ENCODE measurements at regions not wholly inside any gene's neighbourhood (a gene's known extent, or its start where the extent isn't known, plus 50 kb on each side); places are given as distances from the start of the nearest gene placed in this dataset.
"Not testable (repeated sequence)": the region's sequence is repeated elsewhere in the genome, so short reads cannot be mapped to it uniquely, and the experiment has no call there.

DNA sequence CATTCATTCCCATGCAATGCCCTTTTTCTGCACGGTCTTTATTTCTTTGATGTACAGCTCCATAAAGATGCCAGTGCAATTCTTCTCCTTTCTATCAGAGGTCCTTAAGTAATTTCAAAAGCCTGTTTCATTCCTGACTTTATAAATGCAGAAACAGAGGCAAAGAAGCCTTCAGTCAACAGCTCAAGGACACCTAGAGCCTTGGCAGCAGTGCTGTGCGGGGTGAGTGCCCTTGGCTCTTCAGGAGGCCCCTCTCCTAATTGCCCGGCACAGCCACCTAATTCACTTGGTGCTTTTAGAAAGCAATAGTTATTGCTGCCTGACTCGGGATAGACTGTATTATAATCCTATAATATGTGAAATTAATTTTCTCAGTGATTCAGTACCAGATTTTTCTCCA is 169.6 kb upstream of the KLF6 start:
- no peak overlapping the region for H3K27ac ChIP-seq
- no peak overlapping the region for H3K4me2 ChIP-seq
- BruUV-seq (replicated peaks), result no TSS peak
- no peak overlapping the region for H2AFZ ChIP-seq
- no peaks in the 10 kb centered on the region for H3K36me3 ChIP-seq (ENCODE audit: low read depth)
- H3K4me3 ChIP-seq, result no peak overlapping the region
- no peaks in the 10 kb centered on the region for H3K4me1 ChIP-seq (replicated peaks; ENCODE audit: insufficient read depth)
- no peaks in the 10 kb centered on the region for H3K9me3 ChIP-seq (ENCODE audit: insufficient read depth, low read depth)
- H3F3A ChIP-seq (ENCODE audit: insufficient read depth, low read depth), result no peaks in the 10 kb centered on the region
- intact Hi-C loops (cut with micrococcal nuclease; ENCODE audit: unreplicated experiment), result no loop called here
- H3K27me3 ChIP-seq (ENCODE audit: insufficient read depth, low read depth), result no peaks in the 10 kb centered on the region
- CTCF ChIA-PET, result no interaction called here
- H3K79me2 ChIP-seq (ENCODE audit: low read depth), result no peaks in the 10 kb centered on the region
- POLR2A ChIA-PET (ENCODE audit: unreplicated experiment), result no interaction called here
- no peak for DNase-seq
- H4K20me1 ChIP-seq (ENCODE audit: insufficient read depth), result no peaks in the 10 kb centered on the region
- TF ChIP-seq EZH2 (IDR thresholded peaks at IDR 0.05; ENCODE audit: low read depth), result no peak
- TF ChIP-seq, protein P1, sequence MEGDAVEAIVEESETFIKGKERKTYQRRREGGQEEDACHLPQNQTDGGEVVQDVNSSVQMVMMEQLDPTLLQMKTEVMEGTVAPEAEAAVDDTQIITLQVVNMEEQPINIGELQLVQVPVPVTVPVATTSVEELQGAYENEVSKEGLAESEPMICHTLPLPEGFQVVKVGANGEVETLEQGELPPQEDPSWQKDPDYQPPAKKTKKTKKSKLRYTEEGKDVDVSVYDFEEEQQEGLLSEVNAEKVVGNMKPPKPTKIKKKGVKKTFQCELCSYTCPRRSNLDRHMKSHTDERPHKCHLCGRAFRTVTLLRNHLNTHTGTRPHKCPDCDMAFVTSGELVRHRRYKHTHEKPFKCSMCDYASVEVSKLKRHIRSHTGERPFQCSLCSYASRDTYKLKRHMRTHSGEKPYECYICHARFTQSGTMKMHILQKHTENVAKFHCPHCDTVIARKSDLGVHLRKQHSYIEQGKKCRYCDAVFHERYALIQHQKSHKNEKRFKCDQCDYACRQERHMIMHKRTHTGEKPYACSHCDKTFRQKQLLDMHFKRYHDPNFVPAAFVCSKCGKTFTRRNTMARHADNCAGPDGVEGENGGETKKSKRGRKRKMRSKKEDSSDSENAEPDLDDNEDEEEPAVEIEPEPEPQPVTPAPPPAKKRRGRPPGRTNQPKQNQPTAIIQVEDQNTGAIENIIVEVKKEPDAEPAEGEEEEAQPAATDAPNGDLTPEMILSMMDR (conservative IDR thresholded peaks at IDR 0.05), result no peak
- no peaks in the 10 kb centered on the region for H3K9me2 ChIP-seq (ENCODE audit: insufficient read depth)

DNA sequence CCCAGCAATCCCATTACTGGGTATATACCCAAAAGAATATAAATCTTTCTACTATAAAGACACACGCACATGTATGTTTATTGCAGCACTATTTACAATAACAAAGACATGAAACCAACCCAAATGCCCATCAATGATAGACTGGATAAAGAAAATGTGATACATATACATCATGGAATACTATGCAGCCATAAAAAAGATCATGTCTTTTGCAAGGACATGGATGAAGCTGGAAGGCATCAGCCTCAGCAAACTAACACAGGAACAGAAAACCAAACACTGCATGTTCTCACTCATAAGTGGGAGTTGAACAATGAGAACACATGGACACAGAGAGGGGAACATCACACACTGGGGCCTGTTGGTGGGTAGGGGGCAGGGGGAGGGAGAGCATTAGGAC is 169.0 kb upstream of the KLF6 start:
- H2AFZ ChIP-seq; intact Hi-C loops (cut with micrococcal nuclease; ENCODE audit: unreplicated experiment); CTCF ChIA-PET; H3K4me3 ChIP-seq; H3K4me1 ChIP-seq (replicated peaks; ENCODE audit: insufficient read depth); H3F3A ChIP-seq (ENCODE audit: insufficient read depth, low read depth); DNase-seq; BruUV-seq (replicated peaks); H4K20me1 ChIP-seq (ENCODE audit: insufficient read depth); POLR2A ChIA-PET (ENCODE audit: unreplicated experiment); H3K27me3 ChIP-seq (ENCODE audit: insufficient read depth, low read depth); H3K36me3 ChIP-seq (ENCODE audit: low read depth); H3K27ac ChIP-seq; H3K9me3 ChIP-seq (ENCODE audit: insufficient read depth, low read depth); H3K79me2 ChIP-seq (ENCODE audit: low read depth); H3K4me2 ChIP-seq; H3K9me2 ChIP-seq (ENCODE audit: insufficient read depth): not testable (repeated sequence)

DNA sequence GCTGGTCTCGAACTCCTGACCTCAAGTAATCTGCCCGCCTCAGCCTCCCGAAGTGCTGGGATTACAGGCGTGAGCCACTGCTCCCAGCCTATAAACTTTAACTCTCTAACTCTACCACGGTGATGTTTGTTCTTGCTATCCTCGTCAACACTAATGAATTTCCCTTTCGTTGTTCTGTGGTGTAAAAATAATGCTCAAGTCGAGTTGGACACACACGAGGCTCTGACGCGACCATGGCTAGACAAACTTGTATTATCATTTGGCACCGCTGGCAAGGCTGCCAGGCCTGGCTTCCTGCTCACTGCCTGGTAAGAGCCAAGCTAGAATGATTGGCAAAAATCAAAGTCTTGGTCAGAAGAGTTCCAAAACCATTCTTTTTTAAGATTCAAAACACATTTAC is 167.0 kb upstream of the KLF6 start:
- Histone ChIP-seq H3K79me2 (ENCODE audit: low read depth) (no peaks in the 10 kb centered on the region), H3K4me2 (no peak overlapping the region), H4K20me1 (ENCODE audit: insufficient read depth) (no peaks in the 10 kb centered on the region), H3K4me3 (no peak overlapping the region), H3K27ac (no peak overlapping the region), H3K27me3 (ENCODE audit: insufficient read depth, low read depth) (no peaks in the 10 kb centered on the region), H3K4me1 (replicated peaks; ENCODE audit: insufficient read depth) (peaks cover 7% of the 10 kb centered on the region), H3K9me2 (ENCODE audit: insufficient read depth) (no peaks in the 10 kb centered on the region), H3K36me3 (ENCODE audit: low read depth) (no peaks in the 10 kb centered on the region), H2AFZ (no peak overlapping the region), H3F3A (ENCODE audit: insufficient read depth, low read depth) (peaks cover 3% of the 10 kb centered on the region; the same call in 1 of the 2 replicates), H3K9me3 (ENCODE audit: insufficient read depth, low read depth) (no peaks in the 10 kb centered on the region)
- no peak for DNase-seq
- TF ChIP-seq, protein P1 (conservative IDR thresholded peaks at IDR 0.05), result no peak
- no peak for TF ChIP-seq EZH2 (IDR thresholded peaks at IDR 0.05; ENCODE audit: low read depth)
- intact Hi-C loops (cut with micrococcal nuclease; ENCODE audit: unreplicated experiment), result no loop called here
- no TSS peak for BruUV-seq (replicated peaks)
- ChIA-PET POLR2A (ENCODE audit: unreplicated experiment) (no interaction called here), CTCF (no interaction called here)

DNA sequence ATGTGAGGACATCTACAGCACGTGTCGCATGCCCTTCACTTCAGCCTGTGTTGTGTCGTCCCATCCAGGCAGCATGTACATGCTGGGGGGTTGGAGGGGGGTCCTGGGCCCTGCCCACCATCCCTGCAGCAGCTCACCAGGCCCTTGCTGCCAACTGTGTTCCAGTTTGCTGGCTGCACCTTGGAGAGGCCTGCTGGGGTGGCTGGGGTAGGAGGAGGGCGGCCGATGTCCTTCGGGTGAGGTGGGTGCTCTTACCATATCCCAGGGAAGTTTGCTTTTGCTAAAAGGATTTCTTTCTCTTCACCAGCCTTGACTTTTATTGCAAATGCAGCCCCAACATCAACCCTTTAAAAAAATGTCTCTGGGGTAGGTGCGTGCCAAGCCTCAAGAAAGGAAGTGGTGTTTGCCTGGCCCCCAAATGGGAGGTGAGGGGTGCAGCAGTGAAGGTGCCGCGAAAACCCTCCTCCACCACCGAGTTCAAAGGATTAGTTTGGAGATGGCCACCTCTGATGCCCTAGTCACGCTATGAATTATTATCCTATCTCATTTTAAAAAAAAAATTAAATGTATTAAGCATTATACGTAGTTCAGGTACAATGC is 165.8 kb upstream of the KLF6 start:
- Histone ChIP-seq H4K20me1 (ENCODE audit: insufficient read depth) (no peaks in the 10 kb centered on the region), H3F3A (ENCODE audit: insufficient read depth, low read depth) (peaks cover 15% of the 10 kb centered on the region), H3K9me3 (ENCODE audit: insufficient read depth, low read depth) (no peaks in the 10 kb centered on the region), H3K4me2 (no peak overlapping the region), H2AFZ (no peak overlapping the region), H3K4me1 (replicated peaks; ENCODE audit: insufficient read depth) (peaks cover 19% of the 10 kb centered on the region), H3K4me3 (no peak overlapping the region), H3K27ac (no peak overlapping the region), H3K36me3 (ENCODE audit: low read depth) (no peaks in the 10 kb centered on the region), H3K79me2 (ENCODE audit: low read depth) (no peaks in the 10 kb centered on the region), H3K27me3 (ENCODE audit: insufficient read depth, low read depth) (no peaks in the 10 kb centered on the region), H3K9me2 (ENCODE audit: insufficient read depth) (no peaks in the 10 kb centered on the region)
- ChIA-PET POLR2A (ENCODE audit: unreplicated experiment) (no interaction called here), CTCF (no interaction called here)
- intact Hi-C loops (cut with micrococcal nuclease; ENCODE audit: unreplicated experiment), result no loop called here
- DNase-seq, result no peak
- TF ChIP-seq, protein P1 (conservative IDR thresholded peaks at IDR 0.05), result no peak
- TF ChIP-seq EZH2 (IDR thresholded peaks at IDR 0.05; ENCODE audit: low read depth), result no peak
- no TSS peak for BruUV-seq (replicated peaks)
